Bronchial epithelial cell (primary cell): ENCODE measurements at regions not wholly inside any gene's neighbourhood (a gene's known extent, or its start where the extent isn't known, plus 50 kb on each side); places are given as distances from the start of the nearest gene placed in this dataset.
A peak's percentile ranks its signal among the peaks of the same experiment; 100 is the strongest.

Experiments
- DNase-seq: peaks from one replicate; pipeline ENCODE4 v3.0.0-alpha.2; 2010; ENCODE audit warnings: low read depth
- FAIRE-seq: peaks from 2 replicates; lab custom pipeline; 2011; peaks lifted over from hg19 to GRCh38; lab: Jason Lieb, UNC
- H3K27me3 ChIP-seq: 2 replicates; pipeline ENCODE4 v1.5.1; 2011; ENCODE audit warnings: low read length; ENCODE audit not compliant: control insufficient read depth, insufficient read depth
- H3K36me3 ChIP-seq: 2 replicates; pipeline ENCODE4 v1.5.1; 2011; ENCODE audit warnings: low read length; ENCODE audit not compliant: control insufficient read depth, insufficient read depth
- H3K4me3 ChIP-seq: 2 replicates; pipeline ENCODE4 v1.5.1; 2011; ENCODE audit warnings: mild to moderate bottlenecking, low read depth, low read length, control low read depth
- CTCF ChIP-seq: IDR thresholded peaks from 2 replicates; pipeline ENCODE4 v1.5.1; 2011; ENCODE audit warnings: mild to moderate bottlenecking, moderate library complexity, low read length, control low read depth, inconsistent platforms; ENCODE audit not compliant: insufficient read depth, severe bottlenecking

GRCh38 chr2:206853915-206854314, 85.4 kb upstream of the CPO start:
- no peak for TF ChIP-seq CTCF
- DNase-seq (no peak), FAIRE-seq (no peak)
- Histone ChIP-seq H3K4me3 (no peak overlapping the region), H3K27me3 (no peaks in the 10 kb centered on the region), H3K36me3 (no peaks in the 10 kb centered on the region)

- no peak for DNase-seq
- Histone ChIP-seq H3K36me3 (no peaks in the 10 kb centered on the region), H3K4me3 (no peak overlapping the region), H3K27me3 (no peaks in the 10 kb centered on the region)
- FAIRE-seq: no peak
- no peak for TF ChIP-seq CTCF
Measured at GRCh38 chr2:206855585-206856433, 83.5 kb upstream of the CPO start.

- no peak for TF ChIP-seq CTCF
- no peak for FAIRE-seq
- Histone ChIP-seq H3K27me3 (no peaks in the 10 kb centered on the region), H3K36me3 (no peaks in the 10 kb centered on the region), H3K4me3 (no peak overlapping the region)
- DNase-seq: peak; percentile 17
Measured at GRCh38 chr2:206856513-206856912, 82.8 kb upstream of the CPO start.

- no peak for FAIRE-seq
- Histone ChIP-seq H3K4me3 (no peak overlapping the region), H3K36me3 (no peaks in the 10 kb centered on the region), H3K27me3 (no peaks in the 10 kb centered on the region)
- no peak for TF ChIP-seq CTCF
- DNase-seq: no peak
Measured at GRCh38 chr2:206858687-206859329, 80.5 kb upstream of the CPO start.

GRCh38 chr2:206859330-206859739, 80.0 kb upstream of the CPO start:
- H3K4me3 ChIP-seq: no peak overlapping the region
- no peak for TF ChIP-seq CTCF
- no peaks in the 10 kb centered on the region for H3K27me3 ChIP-seq
- H3K36me3 ChIP-seq: no peaks in the 10 kb centered on the region
- DNase-seq (no peak), FAIRE-seq (no peak)

GRCh38 chr2:206863196-206863595, 76.1 kb upstream of the CPO start:
- no peak overlapping the region for H3K4me3 ChIP-seq
- FAIRE-seq: no peak
- no peak for TF ChIP-seq CTCF

More at GRCh38 chr2:206863196-206863595, 76.1 kb upstream of the CPO start:
- Histone ChIP-seq H3K36me3 (no peaks in the 10 kb centered on the region), H3K27me3 (no peaks in the 10 kb centered on the region)
- no peak for DNase-seq
